Astrocyte (in vitro differentiated cells and primary cell): ENCODE measurements at regions not wholly inside any gene's neighbourhood (a gene's known extent, or its start where the extent isn't known, plus 50 kb on each side); places are given as distances from the start of the nearest gene placed in this dataset.

Experiments
- DNase-seq: peaks from one replicate; pipeline ENCODE4 v3.0.0-alpha.2; 2010; ENCODE audit warnings: low read depth
- FAIRE-seq: peaks from 2 replicates; lab custom pipeline; 2011; peaks lifted over from hg19 to GRCh38; lab: Jason Lieb, UNC
- H2AFZ ChIP-seq: 2 replicates; pipeline ENCODE4 v1.6.0; 2012; ENCODE audit warnings: low read depth, low read length, inconsistent platforms
- H3K27ac ChIP-seq: 2 replicates; pipeline ENCODE4 v1.5.1; 2011; ENCODE audit warnings: low read depth, low read length, inconsistent platforms
- H3K27me3 ChIP-seq: 2 replicates; pipeline ENCODE4 v1.6.0; 2011; ENCODE audit warnings: low read length, inconsistent platforms; ENCODE audit not compliant: insufficient read depth
- H3K36me3 ChIP-seq: 2 replicates; pipeline ENCODE4 v1.5.1; 2011; ENCODE audit warnings: low read length, inconsistent platforms; ENCODE audit not compliant: insufficient read depth
- H3K4me1 ChIP-seq: 2 replicates; pipeline ENCODE4 v1.5.1; 2011; ENCODE audit warnings: low read length, inconsistent platforms; ENCODE audit not compliant: insufficient read depth
- H3K4me2 ChIP-seq: 2 replicates; pipeline ENCODE4 v1.6.0; 2012; ENCODE audit warnings: low read length, inconsistent platforms
- H3K4me3 ChIP-seq: 2 replicates; pipeline ENCODE4 v1.5.1; 2011; ENCODE audit warnings: low read depth, mild to moderate bottlenecking, low read length, inconsistent platforms; ENCODE audit not compliant: insufficient read depth
- H3K79me2 ChIP-seq: 2 replicates; pipeline ENCODE4 v1.6.0; 2012; ENCODE audit warnings: mild to moderate bottlenecking, low read length, inconsistent platforms; ENCODE audit not compliant: insufficient read depth
- H3K9ac ChIP-seq: 2 replicates; pipeline ENCODE4 v1.6.0; 2012; ENCODE audit warnings: mild to moderate bottlenecking, low read length, inconsistent platforms
- H3K9me3 ChIP-seq: 2 replicates; pipeline ENCODE4 v1.5.1; 2012; ENCODE audit warnings: low read depth, mild to moderate bottlenecking, low read length, inconsistent platforms; ENCODE audit not compliant: insufficient read depth
- H4K20me1 ChIP-seq: 2 replicates; pipeline ENCODE4 v1.6.0; 2012; ENCODE audit warnings: low read length, inconsistent platforms; ENCODE audit not compliant: insufficient read depth
- H3K27ac Mint-ChIP-seq: one replicate; pipeline ENCODE4 v1.8.0; 2021; ENCODE audit warnings: mild to moderate bottlenecking, mixed read lengths; ENCODE audit not compliant: unreplicated experiment
- H3K27me3 Mint-ChIP-seq: one replicate; pipeline ENCODE4 v1.8.0; 2021; ENCODE audit warnings: low read depth, mixed read lengths; ENCODE audit not compliant: unreplicated experiment
- H3K36me3 Mint-ChIP-seq: one replicate; pipeline ENCODE4 v1.8.0; 2021; ENCODE audit warnings: low read depth, mixed read lengths; ENCODE audit not compliant: unreplicated experiment
- H3K4me1 Mint-ChIP-seq: one replicate; pipeline ENCODE4 v1.8.0; 2021; ENCODE audit warnings: low read depth, mixed read lengths; ENCODE audit not compliant: unreplicated experiment
- H3K4me3 Mint-ChIP-seq: one replicate; pipeline ENCODE4 v1.8.0; 2021; ENCODE audit warnings: mild to moderate bottlenecking, moderate library complexity, mixed read lengths; ENCODE audit not compliant: unreplicated experiment
- H3K9me3 Mint-ChIP-seq: one replicate; pipeline ENCODE4 v1.8.0; 2021; ENCODE audit warnings: mild to moderate bottlenecking, mixed read lengths; ENCODE audit not compliant: unreplicated experiment
- CTCF ChIP-seq: IDR thresholded peaks from 2 replicates; pipeline ENCODE4 v1.5.1; 2011; ENCODE audit warnings: low read depth, mild to moderate bottlenecking, inconsistent platforms, low read length, moderate library complexity; ENCODE audit not compliant: insufficient read depth
- EZH2 ChIP-seq: IDR thresholded peaks from 2 replicates; pipeline ENCODE4 v1.6.1; 2012; ENCODE audit warnings: mild to moderate bottlenecking, low read length, inconsistent platforms; ENCODE audit not compliant: insufficient read depth

GRCh38 chr1:65075123-65075976 lies 72.7 kb upstream of the AK4 start:
- Histone ChIP-seq H3K79me2 (no peaks in the 10 kb centered on the region), H3K4me3 (no peak overlapping the region), H4K20me1 (no peaks in the 10 kb centered on the region), H3K9me3 (no peaks in the 10 kb centered on the region), H3K9ac (no peak overlapping the region), H2AFZ (no peak overlapping the region), H3K27me3 (peaks cover 3% of the 10 kb centered on the region), H3K27ac (no peak overlapping the region), H3K4me2 (no peak overlapping the region), H3K36me3 (no peaks in the 10 kb centered on the region), H3K4me1 (no peaks in the 10 kb centered on the region)
- no peak overlapping the region for H3K27ac Mint-ChIP-seq
- peak; percentile 9 for FAIRE-seq
- H3K4me1 Mint-ChIP-seq = no peaks in the 10 kb centered on the region
- DNase-seq = peak; percentile 24
- no peak for TF ChIP-seq EZH2
- TF ChIP-seq CTCF = peak; percentile 61
- peaks cover 2% of the 10 kb centered on the region for H3K9me3 Mint-ChIP-seq
- H3K36me3 Mint-ChIP-seq = peaks cover 1% of the 10 kb centered on the region
- peaks cover 10% of the 10 kb centered on the region for H3K27me3 Mint-ChIP-seq
- no peak overlapping the region for H3K4me3 Mint-ChIP-seq

- peaks cover 1% of the 10 kb centered on the region for H3K36me3 Mint-ChIP-seq
- no peak overlapping the region for H3K4me3 ChIP-seq
- H3K4me3 Mint-ChIP-seq = no peak overlapping the region
- TF ChIP-seq EZH2 (no peak), CTCF (no peak)
- H3K27me3 Mint-ChIP-seq = peaks cover 9% of the 10 kb centered on the region
- H3K27me3 ChIP-seq = peaks cover 3% of the 10 kb centered on the region
- DNase-seq (no peak), FAIRE-seq (no peak)
- H2AFZ ChIP-seq = no peak overlapping the region
- H4K20me1 ChIP-seq = no peaks in the 10 kb centered on the region
- no peaks in the 10 kb centered on the region for H3K9me3 ChIP-seq
- H3K27ac Mint-ChIP-seq = no peak overlapping the region
- no peak overlapping the region for H3K27ac ChIP-seq
- no peaks in the 10 kb centered on the region for H3K4me1 Mint-ChIP-seq
- no peaks in the 10 kb centered on the region for H3K4me1 ChIP-seq
- no peaks in the 10 kb centered on the region for H3K36me3 ChIP-seq
- H3K79me2 ChIP-seq = no peaks in the 10 kb centered on the region
- H3K4me2 ChIP-seq = no peak overlapping the region
- peaks cover 2% of the 10 kb centered on the region for H3K9me3 Mint-ChIP-seq
- no peak overlapping the region for H3K9ac ChIP-seq
These were observed 70.6 kb upstream of the AK4 start for GRCh38 chr1:65077369-65077768.

GRCh38 chr1:65079941-65080340 lies 68.1 kb upstream of the AK4 start:
- no peak overlapping the region for H3K9ac ChIP-seq
- peaks cover 7% of the 10 kb centered on the region for H3K4me1 Mint-ChIP-seq
- peaks cover 5% of the 10 kb centered on the region for H3K9me3 Mint-ChIP-seq
- no peak for TF ChIP-seq CTCF
- no peak for TF ChIP-seq EZH2
- H3K79me2 ChIP-seq = no peaks in the 10 kb centered on the region
- peaks cover 1% of the 10 kb centered on the region for H3K36me3 Mint-ChIP-seq
- no peak overlapping the region for H3K27ac Mint-ChIP-seq
- no peak overlapping the region for H3K4me3 Mint-ChIP-seq
- no peak overlapping the region for H3K4me2 ChIP-seq
- H3K27me3 ChIP-seq = no peaks in the 10 kb centered on the region
- H3K4me3 ChIP-seq = no peak overlapping the region
- H2AFZ ChIP-seq = no peak overlapping the region
- no peak for FAIRE-seq
- H3K4me1 ChIP-seq = no peaks in the 10 kb centered on the region
- no peaks in the 10 kb centered on the region for H3K36me3 ChIP-seq
- H3K27ac ChIP-seq = no peak overlapping the region
- DNase-seq = peak; percentile 27
- no peaks in the 10 kb centered on the region for H3K9me3 ChIP-seq
- no peaks in the 10 kb centered on the region for H4K20me1 ChIP-seq
- H3K27me3 Mint-ChIP-seq = peaks cover under 1% of the 10 kb centered on the region
